Motor neuron (in vitro differentiated cells): ENCODE measurements at regions not wholly inside any gene's neighbourhood (a gene's known extent, or its start where the extent isn't known, plus 50 kb on each side); places are given as distances from the start of the nearest gene placed in this dataset.

Experiments
- ATAC-seq, 8 experiments: fragments of 200-7000 bp; cut with Tn5 transposase; replicated peaks in 6 of 8; 2 replicates each; pipeline ENCODE4 v1.8.0; 2021; ENCODE audit warnings: mild to moderate bottlenecking in 8 of 8, moderate library complexity in 8 of 8
- H3K27ac ChIP-seq, 2 donors: fragments of 250-450 bp; sonication (Bioruptor Pico); 2 replicates each; pipeline ENCODE4 v1.9.0; 2021; ENCODE audit warnings: antibody characterized with exemption in 2 of 2, mild to moderate bottlenecking in 2 of 2, moderate library complexity in 1 of 2
- H3K4me1 ChIP-seq, 2 donors: fragments of 250-450 bp; sonication (Bioruptor Pico); replicated peaks in 1 of 2; 2 replicates each; pipeline ENCODE4 v1.6.1; 2021; ENCODE audit warnings: antibody characterized with exemption in 2 of 2, mild to moderate bottlenecking in 2 of 2, moderate library complexity in 1 of 2
- H3K4me3 ChIP-seq, 5 donors: fragments of 250-450 bp; sonication (Bioruptor Pico); 2 replicates each; pipeline ENCODE4 v1.9.0; 2021; ENCODE audit warnings: antibody characterized with exemption in 5 of 5, mild to moderate bottlenecking in 5 of 5, moderate library complexity in 4 of 5
- WGBS, 10 experiments: fragments of 450-650 bp; shearing (Covaris generic); methylation state at CpG; one replicate each; pipeline ENCODE4 v1.0.0; 2022; 5-methylcytosine and 5-hydroxymethylcytosine counted together
- in situ Hi-C, 9 experiments: fragments of 400-800 bp; cut with MboI; loops; one replicate each; pipeline ENCODE4 v1.15.0; 2021; ENCODE audit warnings: low sequenced_read_pairs in 9 of 9, low pct_unique_long_range_greater_than_20kb in 2 of 9; ENCODE audit not compliant: unreplicated experiment in 9 of 9

DNA sequence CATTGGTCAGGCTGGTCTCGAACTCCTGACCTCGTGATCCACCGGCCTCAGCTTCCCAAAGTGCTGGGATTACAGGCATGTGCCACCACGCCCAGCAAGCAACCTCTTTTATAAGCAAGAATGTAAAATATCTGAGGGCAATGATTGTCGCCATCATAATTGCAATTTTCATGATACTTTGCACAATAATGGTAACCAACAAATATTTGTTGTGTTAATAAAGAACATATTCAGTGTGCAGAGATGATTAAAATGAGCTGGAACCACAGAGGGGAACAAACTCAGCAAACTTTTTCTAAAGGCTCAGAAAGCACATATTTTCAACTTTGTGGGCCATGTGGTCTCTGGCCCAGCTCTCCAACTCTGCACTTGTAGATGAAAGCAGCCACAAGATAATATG is 115.2 kb upstream of the SIX2 start:
- in situ Hi-C loops = no loop called here
- no peak for ATAC-seq
- Histone ChIP-seq H3K4me1 (peaks cover 0 to 8% of the 10 kb centered on the region in 2 donors), H3K4me3 (no peak overlapping the region), H3K27ac (no peak overlapping the region)
- 78 to 100% (median 93%) methylated on average over 1 to 5 of the region's 5 CpGs; no CpG with 5 or more reads in 6 of the 10 experiments for WGBS, 10 experiments

DNA sequence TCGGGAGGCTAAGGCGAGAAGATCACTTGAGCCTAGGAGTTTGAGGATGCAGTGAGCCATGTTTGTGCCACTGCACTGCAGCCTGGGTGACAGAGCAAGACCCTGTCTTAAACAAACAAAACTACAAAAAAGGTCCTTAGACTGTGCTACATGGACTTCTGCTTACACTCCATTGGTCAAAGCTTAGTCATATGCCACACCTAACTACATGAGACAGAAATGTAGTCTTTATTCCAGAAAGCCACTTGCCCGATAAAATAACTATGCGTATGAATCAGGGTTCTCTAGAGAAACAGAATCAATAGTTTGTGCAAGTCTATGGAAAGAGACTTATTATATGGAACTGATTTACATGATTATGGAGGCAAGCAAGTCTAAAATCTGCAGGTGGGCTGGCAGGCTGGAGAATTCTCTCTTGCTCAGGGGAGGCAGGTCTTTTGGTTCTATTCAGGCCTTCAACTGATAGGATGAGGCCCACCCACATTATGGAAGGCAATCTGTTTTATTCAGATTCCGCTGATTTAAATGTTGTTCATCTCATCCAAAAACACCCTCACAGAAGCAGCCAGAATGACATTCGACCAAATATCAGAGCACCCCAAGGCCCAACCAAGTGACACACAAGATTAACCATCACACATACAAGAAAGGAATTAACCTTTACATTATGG is 114.4 kb upstream of the SIX2 start:
- in situ Hi-C loops = no loop called here

DNA sequence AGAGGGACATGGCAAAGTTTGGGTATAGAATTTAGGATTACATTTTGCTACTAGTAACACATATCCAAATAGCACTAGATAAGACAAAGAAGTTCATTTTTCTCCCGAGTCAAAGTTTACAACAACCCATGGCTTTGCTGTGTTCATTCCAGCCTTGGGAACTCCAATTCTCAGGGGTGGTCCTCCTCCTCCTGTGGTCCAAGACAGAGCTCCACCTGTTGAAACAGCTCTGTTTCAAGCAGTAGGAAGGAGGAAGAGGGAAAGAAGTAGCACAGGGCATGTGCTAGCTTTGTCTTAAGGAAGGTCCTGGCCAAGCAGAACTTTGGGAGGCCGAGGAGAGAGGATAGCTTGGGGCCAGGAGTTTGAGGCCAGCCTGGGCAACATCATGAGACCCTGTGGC is 113.8 kb upstream of the SIX2 start:
- in situ Hi-C loops = no loop called here
- no peak for ATAC-seq
- no peak overlapping the region for H3K4me3 ChIP-seq
- H3K27ac ChIP-seq = no peak overlapping the region
- no peaks in the 10 kb centered on the region for H3K4me1 ChIP-seq
- 86 to 100% (median 100%) methylated on average over 1 to 2 of the region's 2 CpGs; no CpG with 5 or more reads in 4 of the 10 experiments for WGBS, 10 experiments

More for the DNA sequence above, 114.4 kb upstream of the SIX2 start:
- no peak overlapping the region for H3K4me3 ChIP-seq
- peak in 2 of 8 experiments; percentile 8 to 19 for ATAC-seq
- H3K4me1 ChIP-seq = peaks cover 0 to 4% of the 10 kb centered on the region in 2 donors
- WGBS, 10 experiments = 54 to 93% (median 77%) methylated on average over 2 to 6 of the region's 6 CpGs
- H3K27ac ChIP-seq = no peak overlapping the region

DNA sequence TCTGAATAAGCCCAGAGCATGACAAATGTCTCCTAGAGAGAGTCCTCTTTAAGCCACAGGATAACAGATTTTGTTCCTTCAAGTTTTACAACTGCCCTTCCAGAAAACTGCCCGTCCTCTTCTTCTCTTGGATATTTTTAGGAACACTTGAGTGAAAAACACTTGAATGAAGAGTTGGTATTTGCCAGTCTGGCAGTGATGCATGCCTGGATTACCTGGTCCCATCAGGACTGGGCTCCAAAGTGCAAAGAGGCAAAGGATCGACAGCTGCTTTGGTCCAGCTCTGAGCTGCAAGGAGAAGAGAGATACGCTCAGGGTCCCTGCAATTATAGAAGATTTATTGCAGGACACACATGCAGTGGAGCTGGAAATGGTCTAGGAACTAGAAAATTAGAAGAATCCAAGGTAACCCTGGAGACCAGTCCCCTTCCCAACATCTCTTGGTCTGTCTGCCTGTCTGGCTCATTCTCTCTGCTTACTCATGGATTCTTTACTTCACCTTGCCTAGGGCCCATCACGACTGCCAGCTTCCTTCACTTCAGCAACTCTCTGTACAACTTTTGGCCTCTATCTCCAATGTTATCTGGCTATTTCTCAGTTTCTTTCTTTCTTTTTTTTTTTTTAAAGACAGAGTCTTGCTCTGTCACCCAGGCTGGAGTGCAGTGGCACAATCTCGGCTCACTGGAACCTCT is 112.1 kb upstream of the SIX2 start:
- WGBS, 10 experiments = 37 to 97% (median 86%) methylated on average over 2 to 4 of the region's 5 CpGs
- no peak for ATAC-seq
- Histone ChIP-seq H3K4me1 (no peaks in the 10 kb centered on the region), H3K27ac (no peak overlapping the region), H3K4me3 (no peak overlapping the region)
- in situ Hi-C loops = no loop called here

DNA sequence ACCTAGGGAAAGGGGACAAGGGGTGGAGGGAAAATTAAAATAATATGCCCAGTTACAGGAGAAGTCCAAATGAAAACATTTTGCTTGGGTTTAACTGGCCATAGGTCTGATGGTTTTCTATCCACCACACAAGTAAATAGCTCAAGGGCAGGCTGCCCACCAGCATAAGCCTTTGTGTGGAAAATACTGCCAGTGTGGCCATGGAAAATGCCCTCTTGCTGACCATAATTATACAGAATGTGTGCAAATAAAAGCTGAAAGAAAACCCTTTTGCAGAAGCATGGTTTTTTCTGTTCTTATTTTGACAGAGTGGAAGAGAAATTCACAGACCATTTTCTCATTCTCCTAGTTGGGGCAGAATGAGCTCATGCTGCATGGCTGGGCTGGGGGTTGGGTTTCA is 111.3 kb upstream of the SIX2 start:
- peak in 1 of 8 experiments; percentile 62 for ATAC-seq
- Histone ChIP-seq H3K4me1 (no peaks in the 10 kb centered on the region), H3K27ac (no peak overlapping the region), H3K4me3 (no peak overlapping the region)
- in situ Hi-C loops = no loop called here

DNA sequence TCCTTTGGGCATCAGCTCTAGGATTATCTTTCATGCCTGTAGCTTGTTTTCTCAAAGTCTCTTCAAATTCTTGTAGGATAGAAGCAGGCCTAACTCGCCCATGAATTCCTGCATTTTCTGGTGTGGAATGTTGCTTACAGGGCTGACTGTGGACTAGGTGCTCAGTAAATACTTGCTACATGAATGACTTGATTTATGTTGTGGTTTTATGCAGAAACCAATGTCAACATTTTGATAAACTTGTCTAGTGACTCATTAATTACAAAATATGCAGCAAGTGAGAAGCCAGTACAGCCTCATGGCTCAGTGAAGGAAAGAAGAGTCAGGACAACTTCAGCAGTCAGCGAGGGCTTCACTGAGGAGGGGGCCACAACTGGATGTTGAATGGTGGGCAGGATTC is 110.6 kb upstream of the SIX2 start:
- WGBS, 10 experiments = 0 to 79% (median 38%) methylated on average over 1 to 2 of the region's 2 CpGs; no CpG with 5 or more reads in 3 of the 10 experiments
- no peak overlapping the region for H3K4me3 ChIP-seq
- in situ Hi-C loops = no loop called here

DNA sequence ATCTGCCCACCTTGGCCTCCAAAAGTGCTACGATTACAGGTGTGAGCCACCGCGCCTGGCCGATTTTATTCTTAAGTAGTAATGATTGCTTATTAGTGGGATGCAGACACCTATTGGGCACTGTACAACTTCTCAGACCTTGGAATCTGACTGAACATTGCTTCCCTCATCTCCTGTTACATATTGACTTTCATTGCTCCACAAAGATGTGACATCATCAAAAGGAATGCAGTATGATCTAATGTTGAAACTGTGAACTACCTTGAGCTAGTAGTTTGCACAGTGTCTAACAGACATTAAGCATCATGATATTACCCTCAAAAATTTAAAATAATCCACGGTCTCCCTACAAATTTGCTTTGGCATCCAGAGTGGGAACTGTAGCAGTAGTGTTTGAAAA is 109.8 kb upstream of the SIX2 start:
- in situ Hi-C loops = no loop called here
- ATAC-seq = peak in 1 of 8 experiments; percentile 25
- 33 to 100% (median 78%) methylated on average over 1 to 5 of the region's 5 CpGs; no CpG with 5 or more reads in 2 of the 10 experiments for WGBS, 10 experiments
- Histone ChIP-seq H3K4me3 (no peak overlapping the region), H3K4me1 (no peaks in the 10 kb centered on the region), H3K27ac (no peak overlapping the region)

More for the DNA sequence above, 110.6 kb upstream of the SIX2 start:
- peak in 3 of 8 experiments; percentile 91 to 94 (median 92) for ATAC-seq
- Histone ChIP-seq H3K4me1 (no peaks in the 10 kb centered on the region), H3K27ac (no peak overlapping the region)

DNA sequence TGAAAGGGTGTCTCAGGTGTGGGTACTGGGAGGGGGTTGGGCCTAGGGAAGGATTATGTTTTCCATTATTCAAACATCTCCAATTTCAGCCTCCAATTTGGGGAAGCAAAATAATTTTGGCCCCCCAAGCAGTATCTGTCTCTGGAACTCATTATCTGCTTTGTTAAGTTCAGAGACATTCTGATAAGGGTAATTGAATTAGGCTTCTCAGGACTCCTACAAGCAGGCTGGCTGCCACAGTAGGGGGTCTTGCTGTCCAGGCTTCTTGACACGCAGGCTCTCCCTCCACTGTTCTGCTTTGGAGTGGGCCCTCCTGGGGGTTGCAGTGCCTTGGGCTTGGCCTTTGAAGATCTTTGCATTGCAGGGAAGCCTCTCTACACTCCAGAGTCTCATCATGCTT is 108.1 kb upstream of the SIX2 start:
- Histone ChIP-seq H3K4me1 (no peaks in the 10 kb centered on the region), H3K27ac (no peak overlapping the region), H3K4me3 (no peak overlapping the region)
- WGBS, 10 experiments = 50 to 100% methylated on average over 1 of the region's 1 CpG; no CpG with 5 or more reads in 8 of the 10 experiments
- in situ Hi-C loops = no loop called here
- no peak for ATAC-seq

DNA sequence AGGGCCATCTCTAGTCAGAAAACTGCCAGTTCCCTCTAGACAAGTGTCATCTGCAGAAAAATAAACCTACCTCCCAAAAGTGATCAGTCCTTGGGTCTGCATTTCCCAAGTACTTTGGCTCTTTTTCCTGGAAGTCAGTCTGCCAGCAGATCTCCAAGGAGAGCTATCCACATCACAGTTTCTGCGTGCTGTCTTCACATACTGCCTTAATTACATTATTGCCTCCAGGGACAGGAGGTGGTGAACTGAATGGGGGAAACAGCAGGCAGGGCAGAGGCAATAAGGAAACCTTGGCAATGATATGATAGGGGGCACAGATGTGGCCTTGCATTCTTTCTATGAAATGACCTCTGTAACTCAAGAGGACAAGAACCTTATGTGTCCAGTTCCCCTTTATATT is 105.9 kb upstream of the SIX2 start:
- no peak overlapping the region for H3K4me3 ChIP-seq
- H3K4me1 ChIP-seq = no peaks in the 10 kb centered on the region
- no peak for ATAC-seq
- no peak overlapping the region for H3K27ac ChIP-seq
- in situ Hi-C loops = no loop called here
- 40 to 100% (median 100%) methylated on average over 1 of the region's 1 CpG; no CpG with 5 or more reads in 5 of the 10 experiments for WGBS, 10 experiments

DNA sequence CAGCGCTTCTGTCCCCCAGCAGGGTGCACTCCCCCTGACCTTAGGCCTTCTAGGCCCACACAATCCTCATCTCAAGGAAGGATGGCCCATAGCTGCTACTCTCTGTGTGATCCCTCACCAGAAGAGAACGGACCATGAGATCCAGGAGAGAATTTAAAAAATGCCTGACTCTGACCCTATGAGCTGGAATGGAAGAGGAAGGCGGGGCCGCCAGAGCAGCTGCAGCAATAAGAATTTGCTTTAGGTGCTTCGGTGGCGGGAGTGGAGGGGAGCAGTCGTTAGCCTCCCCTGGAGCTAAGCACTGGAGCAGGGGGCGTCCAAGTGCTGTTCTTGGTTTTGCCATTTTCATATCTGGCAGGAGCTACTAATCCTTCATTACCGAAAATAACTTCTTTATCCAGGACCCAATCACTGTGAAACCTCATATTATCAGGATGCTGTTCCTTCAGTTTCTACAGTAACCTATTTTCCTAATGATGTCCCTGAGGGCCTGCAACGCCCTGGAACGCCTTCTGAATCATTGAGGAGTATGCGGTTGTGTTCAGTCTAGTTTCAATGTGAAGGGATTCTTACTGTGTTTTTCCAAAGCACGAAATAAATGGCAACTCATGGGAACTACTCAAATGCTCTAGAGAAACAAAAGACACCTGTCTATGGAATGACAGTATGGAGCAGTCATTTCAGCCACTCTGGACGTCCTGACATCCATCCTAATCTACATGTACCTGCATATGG is 105.1 kb upstream of the SIX2 start:
- Histone ChIP-seq H3K4me3 (no peak overlapping the region), H3K4me1 (no peaks in the 10 kb centered on the region), H3K27ac (no peak overlapping the region)
- no peak for ATAC-seq
- in situ Hi-C loops = no loop called here
- 40 to 87% (median 81%) methylated on average over 1 to 10 of the region's 14 CpGs; no CpG with 5 or more reads in 1 of the 10 experiments for WGBS, 10 experiments

DNA sequence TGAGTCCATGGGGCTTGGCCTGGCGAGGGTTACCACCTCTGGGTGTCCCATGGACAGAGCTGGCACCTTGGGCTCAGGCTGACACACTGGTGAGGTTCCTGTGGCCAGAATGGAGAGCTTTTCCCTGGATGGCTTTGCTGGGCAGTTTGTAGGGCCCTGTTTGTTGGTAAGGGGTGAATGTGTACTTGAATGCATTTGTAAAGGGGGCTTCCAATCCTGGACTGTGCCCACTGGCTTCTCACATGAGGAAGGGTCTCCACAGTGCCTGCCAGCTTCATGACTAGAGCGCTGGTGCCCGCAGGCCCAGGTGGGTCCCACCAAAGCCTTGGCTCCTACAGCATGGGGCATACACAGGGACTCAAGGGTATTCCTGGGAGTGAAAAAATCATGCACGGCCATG is 103.5 kb upstream of the SIX2 start:
- Histone ChIP-seq H3K4me3 (no peak overlapping the region), H3K27ac (no peak overlapping the region), H3K4me1 (no peaks in the 10 kb centered on the region)
- no peak for ATAC-seq
- 83 to 100% (median 91%) methylated on average over 1 to 3 of the region's 4 CpGs; no CpG with 5 or more reads in 4 of the 10 experiments for WGBS, 10 experiments
- in situ Hi-C loops = no loop called here

DNA sequence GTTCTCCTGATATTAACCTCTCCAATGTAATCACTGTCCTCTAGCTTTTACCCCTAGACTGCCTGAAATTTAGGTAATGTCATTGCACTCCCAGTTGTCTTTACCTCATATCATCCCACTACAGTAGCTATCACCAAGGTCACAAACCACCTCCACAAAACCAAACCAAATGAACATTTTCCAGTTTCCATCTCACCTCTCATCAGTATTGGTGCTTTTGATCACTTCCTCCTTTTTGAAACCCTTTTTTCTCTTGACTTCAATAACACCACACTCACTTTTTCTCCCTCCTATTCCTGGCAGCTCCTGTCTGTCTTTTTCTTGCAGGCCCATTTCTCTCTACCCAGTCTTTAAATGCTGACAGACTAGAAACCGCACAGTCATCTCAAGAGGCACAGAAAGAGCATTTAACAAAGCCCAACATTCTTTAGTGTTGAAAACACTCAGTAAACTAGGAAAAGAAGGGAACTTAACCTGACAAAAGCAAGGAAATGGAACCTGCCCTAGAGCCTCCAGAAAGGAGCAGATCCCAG is 95.9 kb upstream of the SIX2 start:
- 50 to 100% (median 92%) methylated on average over 1 of the region's 1 CpG; no CpG with 5 or more reads in 1 of the 10 experiments for WGBS, 10 experiments
- ATAC-seq = no peak
- Histone ChIP-seq H3K27ac (no peak overlapping the region), H3K4me3 (no peak overlapping the region), H3K4me1 (no peaks in the 10 kb centered on the region)
- in situ Hi-C loops = no loop called here

DNA sequence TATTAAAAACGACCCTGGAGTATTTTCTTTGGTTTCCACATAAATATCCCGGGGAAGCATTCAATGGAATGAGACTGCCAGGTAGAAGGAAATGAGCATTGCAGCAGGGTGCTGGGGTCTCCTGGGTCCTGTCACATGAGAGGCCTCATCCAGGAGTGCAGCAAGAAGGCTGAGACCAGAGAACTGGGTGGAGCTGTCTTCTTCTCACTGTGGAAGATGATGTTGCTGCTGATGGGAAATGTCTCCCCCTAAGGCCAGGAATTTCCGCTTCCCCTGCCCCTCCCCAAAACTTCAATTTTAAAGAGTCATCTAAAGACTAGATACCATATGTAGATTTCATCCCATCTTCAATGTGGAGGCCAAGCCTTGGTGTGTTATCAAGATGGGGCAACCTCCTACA is 95.2 kb upstream of the SIX2 start:
- H3K4me1 ChIP-seq = no peaks in the 10 kb centered on the region
- no peak overlapping the region for H3K4me3 ChIP-seq
- WGBS, 10 experiments = 0 to 87% (median 69%) methylated on average over 1 to 3 of the region's 3 CpGs; no CpG with 5 or more reads in 4 of the 10 experiments
- ATAC-seq = peak in 3 of 8 experiments; percentile 67 to 86 (median 73)
- H3K27ac ChIP-seq = no peak overlapping the region
- in situ Hi-C loops = no loop called here
